Left ventricle myocardium inferior (tissue), 1 donor: ENCODE measurements at regions not wholly inside any gene's neighbourhood (a gene's known extent, or its start where the extent isn't known, plus 50 kb on each side); places are given as distances from the start of the nearest gene placed in this dataset.

Source experiments
- DNase-seq: peaks from one replicate; pipeline ENCODE4 v3.0.0-alpha.2; 2020
- H3K27ac ChIP-seq: fragments of 200-600 bp; replicated peaks from 2 replicates; pipeline ENCODE4 v1.8.0; 2021
- H3K27me3 ChIP-seq: fragments of 200-600 bp; 2 replicates; pipeline ENCODE4 v1.8.0; 2021; ENCODE audit warnings: low read depth
- H3K36me3 ChIP-seq: fragments of 200-600 bp; 2 replicates; pipeline ENCODE4 v1.8.0; 2021
- H3K4me1 ChIP-seq: fragments of 200-600 bp; 2 replicates; pipeline ENCODE4 v1.8.0; 2021
- H3K4me3 ChIP-seq: fragments of 200-600 bp; 2 replicates; pipeline ENCODE4 v1.8.0; 2021; ENCODE audit warnings: mild to moderate bottlenecking, moderate library complexity
- H3K9me3 ChIP-seq: fragments of 200-600 bp; replicated peaks from 2 replicates; pipeline ENCODE4 v1.8.0; 2021
- CTCF ChIP-seq: fragments of 200-600 bp; IDR thresholded peaks from 2 replicates; pipeline ENCODE4 v1.8.0; 2021; ENCODE audit warnings: antibody characterized with exemption, mild to moderate bottlenecking, borderline replicate concordance
- intact Hi-C: fragments of 100-400 bp; cut with micrococcal nuclease; formaldehyde crosslinking; loops from one replicate; pipeline ENCODE4 v1.11.0; 2022
- donor health status: DM: no; HTN: yes; CAD: no; lungs with severe emphysema.

GRCh38 chr4:66094070-66094469, 423.8 kb upstream of the EPHA5 start:
- no peak for TF ChIP-seq CTCF

GRCh38 chr4:66091786-66092185, 421.5 kb upstream of the EPHA5 start:
- no peak for DNase-seq
- Histone ChIP-seq H3K27me3 (no peaks in the 10 kb centered on the region), H3K9me3 (peaks cover 16% of the 10 kb centered on the region), H3K36me3 (no peaks in the 10 kb centered on the region), H3K27ac (no peak overlapping the region), H3K4me3 (no peak overlapping the region), H3K4me1 (no peaks in the 10 kb centered on the region)
- no peak for TF ChIP-seq CTCF
- intact Hi-C loops, result no loop called here

More at GRCh38 chr4:66094070-66094469, 423.8 kb upstream of the EPHA5 start:
- H3K4me1 ChIP-seq, result no peaks in the 10 kb centered on the region
- H3K27ac ChIP-seq, result no peak overlapping the region
- H3K27me3 ChIP-seq, result no peaks in the 10 kb centered on the region
- peaks cover 24% of the 10 kb centered on the region for H3K9me3 ChIP-seq
- H3K4me3 ChIP-seq, result no peak overlapping the region
- H3K36me3 ChIP-seq, result no peaks in the 10 kb centered on the region
- intact Hi-C loops, result no loop called here
- no peak for DNase-seq

GRCh38 chr4:66073961-66074360, 403.7 kb upstream of the EPHA5 start:
- Histone ChIP-seq H3K4me3 (no peak overlapping the region), H3K4me1 (no peaks in the 10 kb centered on the region), H3K27ac (no peak overlapping the region), H3K36me3 (no peaks in the 10 kb centered on the region), H3K9me3 (peaks cover 27% of the 10 kb centered on the region), H3K27me3 (no peaks in the 10 kb centered on the region)
- no peak for TF ChIP-seq CTCF
- intact Hi-C loops, result no loop called here
- DNase-seq, result no peak

- Histone ChIP-seq H3K27ac (no peak overlapping the region), H3K9me3 (peaks cover 27% of the 10 kb centered on the region), H3K27me3 (no peaks in the 10 kb centered on the region), H3K36me3 (no peaks in the 10 kb centered on the region), H3K4me1 (no peaks in the 10 kb centered on the region), H3K4me3 (no peak overlapping the region)
- no peak for TF ChIP-seq CTCF
- DNase-seq, result no peak
- intact Hi-C loops, result no loop called here
Observed at GRCh38 chr4:66071911-66072310, 401.6 kb upstream of the EPHA5 start.

- no peak for DNase-seq
- TF ChIP-seq CTCF, result no peak
- Histone ChIP-seq H3K4me3 (no peak overlapping the region), H3K27ac (no peak overlapping the region), H3K9me3 (no peaks in the 10 kb centered on the region), H3K36me3 (no peaks in the 10 kb centered on the region), H3K4me1 (no peaks in the 10 kb centered on the region), H3K27me3 (no peaks in the 10 kb centered on the region)
- intact Hi-C loops, result no loop called here
Observed at GRCh38 chr4:66062921-66063320, 392.6 kb upstream of the EPHA5 start.

GRCh38 chr4:66062044-66062443, 391.8 kb upstream of the EPHA5 start:
- no peaks in the 10 kb centered on the region for H3K9me3 ChIP-seq
- no peaks in the 10 kb centered on the region for H3K4me1 ChIP-seq
- H3K36me3 ChIP-seq, result no peaks in the 10 kb centered on the region
- no peak overlapping the region for H3K27ac ChIP-seq
- TF ChIP-seq CTCF, result no peak
- no peak for DNase-seq
- no peak overlapping the region for H3K4me3 ChIP-seq
- intact Hi-C loops, result no loop called here
- no peaks in the 10 kb centered on the region for H3K27me3 ChIP-seq
